SIG-M5 treated with dmso at 0.1 percent for 504 hours (cell line): ENCODE measurements at regions not wholly inside any gene's neighbourhood (a gene's known extent, or its start where the extent isn't known, plus 50 kb on each side); places are given as distances from the start of the nearest gene placed in this dataset.

ENCODE experiments used
- DNase-seq: peaks from one replicate; lab custom pipeline; 2025; ENCODE audit not compliant: unreplicated experiment; lab: John Stamatoyannopoulos, UW

- no peak for DNase-seq
Measured at GRCh38 chr20:63072991-63073737, 66.4 kb upstream of the BHLHE23 start.

DNA sequence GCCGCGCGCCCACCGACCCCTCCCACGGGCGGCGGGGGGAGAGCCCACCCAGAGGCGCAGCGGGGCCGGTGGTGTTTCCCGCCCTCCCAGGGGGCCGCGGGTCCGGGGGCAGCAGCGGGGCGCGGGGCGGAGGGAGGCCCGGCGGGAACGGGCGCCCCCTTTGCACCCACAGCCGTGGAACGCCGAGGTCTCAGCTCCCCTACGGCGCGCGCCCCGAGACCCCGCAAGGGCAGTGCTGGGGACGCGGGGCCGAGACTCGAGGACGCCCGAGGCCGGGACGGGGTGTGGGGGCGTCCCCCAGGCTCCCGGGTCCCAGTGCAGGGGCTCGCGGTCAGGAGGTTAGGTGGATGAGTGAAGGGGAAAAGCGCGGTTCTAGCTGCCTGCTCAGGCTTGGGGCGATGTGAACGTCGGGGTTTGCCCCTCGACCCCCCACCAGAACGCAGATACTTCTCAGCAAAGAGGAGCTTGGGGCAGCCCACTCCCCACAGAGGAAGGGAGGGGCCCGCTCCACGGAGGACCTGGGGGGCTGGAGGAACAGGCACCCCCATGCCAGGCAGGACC lies 65.5 kb upstream of the BHLHE23 start:
- DNase-seq = no peak

DNA sequence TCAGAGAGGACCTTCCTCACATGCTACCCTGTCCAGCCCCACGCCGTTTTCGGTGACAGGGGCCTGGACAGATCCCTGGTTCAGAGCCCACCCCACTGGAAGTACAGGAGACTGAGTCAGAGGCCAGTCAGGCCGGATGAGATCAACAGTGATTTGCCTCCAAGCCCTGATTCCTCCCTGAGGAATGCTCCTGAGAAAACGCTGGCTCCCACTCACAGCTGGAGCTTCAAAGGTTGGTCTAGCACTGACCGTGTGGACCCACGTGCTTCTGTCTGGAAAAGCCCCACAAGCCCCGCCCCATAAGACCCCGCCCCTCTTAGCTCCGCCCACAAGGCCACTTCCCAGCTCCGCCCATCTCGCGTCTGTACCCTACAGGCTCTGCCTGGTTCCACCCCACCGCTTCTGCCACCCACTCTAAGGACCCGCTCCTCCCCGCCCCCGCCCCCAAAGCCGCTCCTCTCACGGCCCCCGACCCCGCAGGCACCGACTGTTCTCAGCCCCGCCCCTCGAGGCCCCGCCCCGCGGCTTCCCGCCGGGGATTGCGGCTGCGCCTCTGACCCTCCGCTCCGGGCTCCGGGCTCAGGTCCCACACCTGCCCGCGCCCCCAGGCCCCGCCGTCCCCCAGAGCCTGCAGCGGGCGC lies 64.9 kb upstream of the BHLHE23 start:
- no peak for DNase-seq

DNA sequence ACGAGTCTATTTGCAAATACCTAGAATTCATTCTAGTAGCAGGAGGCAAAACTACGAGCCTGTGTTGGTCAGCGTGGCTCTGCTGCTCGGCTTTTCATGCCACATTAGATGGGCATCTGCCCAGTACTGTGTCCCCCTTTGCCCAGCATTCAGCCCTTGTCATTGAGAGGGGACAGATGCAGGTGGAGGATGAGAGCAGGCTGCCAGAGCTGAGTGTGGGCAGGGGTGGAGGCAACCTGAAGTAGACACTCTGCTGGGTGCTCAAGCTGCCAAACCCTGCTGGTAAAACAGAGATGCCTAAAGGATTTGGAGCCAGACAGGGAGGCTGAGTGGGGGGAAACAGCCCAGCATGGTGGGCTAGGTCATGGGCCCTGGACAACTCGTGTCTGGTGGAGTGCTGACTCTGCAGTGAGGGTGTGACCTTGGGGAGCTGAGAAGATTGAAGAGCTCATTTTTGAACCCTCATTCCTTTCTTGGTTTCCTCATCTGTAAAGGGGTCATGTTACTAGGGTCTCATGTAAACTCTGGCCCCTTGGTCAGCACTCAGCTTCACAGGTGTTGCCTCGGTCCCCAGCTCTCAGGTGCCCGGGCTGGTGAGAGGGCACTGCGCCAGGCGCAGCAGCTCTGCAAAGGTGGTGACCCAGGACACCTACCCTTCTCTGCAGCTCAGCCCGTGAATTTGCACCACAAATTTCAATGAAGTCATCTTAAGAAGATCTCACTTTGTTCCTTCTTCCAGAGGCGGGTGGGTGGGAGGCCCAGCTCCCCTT lies 64.2 kb upstream of the BHLHE23 start:
- DNase-seq = no peak

DNA sequence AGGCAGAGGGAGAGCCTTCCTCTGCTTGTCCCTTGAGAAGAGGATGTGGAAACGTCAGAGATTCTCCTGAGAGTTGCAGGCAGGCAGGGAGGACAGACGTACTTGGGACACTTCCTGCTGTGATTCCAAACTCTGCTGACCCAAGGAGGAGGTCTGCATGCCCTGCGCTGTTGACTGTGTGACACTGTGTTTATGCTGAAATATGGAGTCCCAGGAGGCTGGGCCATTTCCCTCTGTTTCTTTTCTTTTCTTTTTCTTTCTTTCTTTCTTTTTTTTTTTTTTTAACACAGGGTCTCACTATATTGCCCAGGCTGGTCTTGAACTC lies 63.5 kb upstream of the BHLHE23 start:
- no peak for DNase-seq

GRCh38 chr20:63068711-63069367 lies 62.1 kb upstream of the BHLHE23 start:
- no peak for DNase-seq

- DNase-seq = no peak
Measured at GRCh38 chr20:63067721-63068560, 61.2 kb upstream of the BHLHE23 start.

GRCh38 chr20:63067266-63067635 lies 60.5 kb upstream of the BHLHE23 start:
- no peak for DNase-seq

GRCh38 chr20:63066506-63067265 lies 59.9 kb upstream of the BHLHE23 start:
- DNase-seq = no peak

GRCh38 chr20:63065911-63066310 lies 59.1 kb upstream of the BHLHE23 start:
- DNase-seq = no peak

- no peak for DNase-seq
Measured at GRCh38 chr20:63064745-63065711, 58.3 kb upstream of the BHLHE23 start.

- DNase-seq = no peak
Measured at GRCh38 chr20:63064310-63064709, 57.5 kb upstream of the BHLHE23 start.

DNA sequence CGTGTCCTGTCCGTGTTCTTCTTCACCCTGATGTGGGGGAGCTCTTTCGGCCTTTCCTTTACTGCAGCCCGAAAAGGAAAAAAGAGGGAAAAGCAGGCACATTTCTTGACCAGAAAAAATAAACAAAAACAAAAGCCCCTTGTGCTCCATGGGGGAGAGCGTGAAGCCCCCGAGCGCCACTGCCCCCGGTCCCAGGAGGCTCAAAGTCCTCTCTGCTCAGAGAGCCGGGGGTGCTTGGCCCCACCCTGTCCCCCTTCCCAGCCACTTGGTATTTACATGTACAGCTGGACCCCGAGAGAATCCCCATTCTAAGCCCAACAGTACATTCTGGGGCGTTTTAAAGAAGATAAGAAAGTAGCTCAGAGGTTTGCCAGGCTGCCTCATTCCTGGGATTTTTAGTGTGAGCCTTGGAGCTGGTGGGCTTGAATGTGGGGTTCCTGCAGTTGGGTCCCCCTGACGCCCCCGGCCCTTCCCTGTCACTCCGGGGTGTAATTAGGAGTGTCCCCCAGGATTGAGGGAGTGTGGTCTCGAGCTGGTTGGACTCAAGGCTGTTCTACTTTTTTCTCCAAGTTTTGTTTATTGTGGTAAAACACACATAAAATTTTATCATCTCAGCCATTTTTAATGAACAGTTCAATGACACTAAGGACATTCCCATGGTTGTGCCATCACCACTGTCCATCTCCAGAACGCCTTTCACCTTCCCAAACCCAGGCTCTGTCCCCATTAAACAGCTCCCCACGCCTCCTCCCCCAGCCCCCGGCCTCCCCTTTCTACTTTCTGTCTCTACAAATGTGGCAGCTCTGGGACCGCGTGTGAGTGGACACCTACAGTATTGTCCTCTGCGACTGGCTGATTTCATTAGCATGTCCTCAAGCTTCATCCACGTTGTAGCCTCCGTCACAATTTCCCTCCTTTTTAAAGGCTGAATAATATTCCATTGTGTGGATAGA lies 55.7 kb upstream of the BHLHE23 start:
- no peak for DNase-seq

DNA sequence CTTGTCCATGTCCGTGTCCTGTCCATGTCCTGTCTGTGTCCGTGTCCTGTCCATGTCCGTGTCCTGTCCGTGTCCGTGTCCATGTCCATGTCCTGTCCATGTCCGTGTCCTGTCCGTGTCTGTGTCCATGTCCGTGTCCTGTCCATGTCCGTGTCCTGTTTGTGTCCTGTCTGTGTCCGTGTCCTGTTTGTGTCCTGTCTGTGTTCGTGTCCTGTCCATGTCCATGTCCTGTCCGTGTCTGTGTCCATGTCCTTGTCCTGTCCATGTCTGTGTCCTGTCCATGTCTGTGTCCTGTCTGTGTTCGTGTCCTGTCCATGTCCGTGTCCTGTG lies 55.0 kb upstream of the BHLHE23 start:
- DNase-seq = no peak

- no peak for DNase-seq
Measured at GRCh38 chr20:63061051-63061770, 54.4 kb upstream of the BHLHE23 start.

DNA sequence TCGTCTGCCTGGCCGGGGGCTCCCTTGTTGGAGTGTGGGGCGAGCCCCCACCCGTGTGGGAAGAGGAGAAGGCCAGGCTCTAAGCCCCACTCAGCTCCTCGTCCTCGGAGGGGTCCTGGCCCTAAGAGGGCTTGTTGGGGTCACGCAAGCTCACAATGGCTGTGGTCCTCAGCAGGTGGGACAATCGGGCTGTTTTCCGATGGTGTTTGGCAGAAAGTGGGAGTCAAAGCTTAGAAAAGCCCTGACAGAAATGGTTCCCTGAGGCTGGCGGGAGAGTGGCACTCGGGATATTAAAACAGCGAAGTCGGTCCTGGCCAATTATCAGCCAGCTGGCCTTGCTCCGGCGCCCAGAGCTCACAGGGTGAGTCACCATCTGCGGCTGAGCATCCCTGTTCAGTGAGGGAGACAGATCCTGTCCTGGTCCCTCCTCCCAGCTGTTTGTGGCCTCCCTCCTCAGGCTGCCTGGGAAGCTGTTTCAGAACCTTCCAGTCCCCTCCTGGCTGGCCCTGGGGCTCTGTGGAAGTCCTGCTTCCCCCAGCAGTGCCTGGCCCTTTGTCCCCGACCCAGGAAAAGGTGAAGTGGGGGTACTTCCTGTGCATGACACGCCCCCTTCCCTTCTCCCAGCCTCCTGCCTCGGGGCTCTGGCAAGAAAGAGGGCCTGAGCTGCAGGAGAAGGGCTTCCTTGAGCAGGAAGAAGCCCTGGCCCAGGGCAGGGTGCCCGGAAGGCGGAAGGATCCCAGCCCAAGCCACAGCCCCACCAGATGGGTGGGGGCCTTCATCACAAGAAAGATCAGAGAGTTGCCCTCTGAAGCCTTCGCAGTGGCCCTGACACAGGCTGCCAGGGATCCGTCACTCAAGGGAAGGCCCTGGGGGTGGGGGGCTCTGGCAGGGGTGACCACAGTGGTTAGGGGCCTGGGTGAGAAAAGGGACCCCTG lies 53.6 kb upstream of the BHLHE23 start:
- no peak for DNase-seq
